HFFc6 (cell line): ENCODE measurements at regions not wholly inside any gene's neighbourhood (a gene's known extent, or its start where the extent isn't known, plus 50 kb on each side); places are given as distances from the start of the nearest gene placed in this dataset.
"Not testable (repeated sequence)": the region's sequence is repeated elsewhere in the genome, so short reads cannot be mapped to it uniquely, and the experiment has no call there.

Source experiments
- DNase-seq: peaks from one replicate; pipeline ENCODE4 v3.0.0-alpha.2; 2018
- H3K27ac Mint-ChIP-seq: 2 replicates; pipeline ENCODE4 v1.8.0; 2020; ENCODE audit warnings: mild to moderate bottlenecking, mixed read lengths
- H3K27me3 Mint-ChIP-seq: 2 replicates; pipeline ENCODE4 v1.8.0; 2021; ENCODE audit warnings: mild to moderate bottlenecking, moderate library complexity, mixed read lengths; ENCODE audit not compliant: insufficient read depth
- H3K36me3 Mint-ChIP-seq: 2 replicates; pipeline ENCODE4 v1.8.0; 2021; ENCODE audit warnings: low read depth, mixed read lengths
- H3K4me1 Mint-ChIP-seq: 2 replicates; pipeline ENCODE4 v1.8.0; 2020; ENCODE audit warnings: low read depth, mixed read lengths
- H3K4me3 Mint-ChIP-seq: 2 replicates; pipeline ENCODE4 v1.8.0; 2020; ENCODE audit warnings: mild to moderate bottlenecking, moderate library complexity, mixed read lengths
- H3K9me3 Mint-ChIP-seq: 2 replicates; pipeline ENCODE4 v1.8.0; 2020; ENCODE audit warnings: mild to moderate bottlenecking, mixed read lengths
- CTCF ChIP-seq: fragments of 200-600 bp; sonication (generic); IDR thresholded peaks from 2 replicates; pipeline ENCODE4 v1.5.0; 2021; ENCODE audit warnings: antibody characterized with exemption, mild to moderate bottlenecking

GRCh38 chr9:39791356-39791755, 435.9 kb downstream of the SPATA31A1 start:
- H3K27me3 Mint-ChIP-seq, H3K4me3 Mint-ChIP-seq, H3K36me3 Mint-ChIP-seq, H3K9me3 Mint-ChIP-seq, H3K4me1 Mint-ChIP-seq, H3K27ac Mint-ChIP-seq, DNase-seq: not testable (repeated sequence)
- peak; percentile 42 for TF ChIP-seq CTCF

- H3K27me3 Mint-ChIP-seq, H3K9me3 Mint-ChIP-seq, H3K36me3 Mint-ChIP-seq, H3K27ac Mint-ChIP-seq, DNase-seq, H3K4me3 Mint-ChIP-seq, H3K4me1 Mint-ChIP-seq: not testable (repeated sequence)
These were observed 442.5 kb downstream of the SPATA31A1 start for GRCh38 chr9:39797935-39798334.

- H3K27ac Mint-ChIP-seq, H3K4me1 Mint-ChIP-seq: not testable (repeated sequence)
These were observed 443.8 kb downstream of the SPATA31A1 start for GRCh38 chr9:39799252-39799651.

GRCh38 chr9:39802561-39802960, 447.1 kb downstream of the SPATA31A1 start:
- H3K4me3 Mint-ChIP-seq, DNase-seq, H3K36me3 Mint-ChIP-seq, H3K27me3 Mint-ChIP-seq, H3K27ac Mint-ChIP-seq, H3K4me1 Mint-ChIP-seq, H3K9me3 Mint-ChIP-seq: not testable (repeated sequence)

More at GRCh38 chr9:39799252-39799651, 443.8 kb downstream of the SPATA31A1 start:
- not testable (repeated sequence) for H3K27me3 Mint-ChIP-seq, H3K4me3 Mint-ChIP-seq, H3K36me3 Mint-ChIP-seq, H3K9me3 Mint-ChIP-seq, DNase-seq

- H3K27ac Mint-ChIP-seq, result peak overlapping the region; percentile 93
- not testable (repeated sequence) for H3K36me3 Mint-ChIP-seq, H3K27me3 Mint-ChIP-seq, H3K9me3 Mint-ChIP-seq, H3K4me1 Mint-ChIP-seq
- peak; percentile 33 for DNase-seq
- H3K4me3 Mint-ChIP-seq, result peak overlapping the region; percentile 91
These were observed 454.1 kb downstream of the SPATA31A1 start for GRCh38 chr9:39809401-39810226.

GRCh38 chr9:39810401-39810800, 454.9 kb downstream of the SPATA31A1 start:
- H3K27me3 Mint-ChIP-seq, H3K36me3 Mint-ChIP-seq, H3K27ac Mint-ChIP-seq, H3K4me3 Mint-ChIP-seq, DNase-seq, H3K4me1 Mint-ChIP-seq, H3K9me3 Mint-ChIP-seq: not testable (repeated sequence)

GRCh38 chr9:39811615-39812014, 456.1 kb downstream of the SPATA31A1 start:
- not testable (repeated sequence) for H3K4me3 Mint-ChIP-seq, H3K27me3 Mint-ChIP-seq, DNase-seq, H3K9me3 Mint-ChIP-seq, H3K36me3 Mint-ChIP-seq, H3K27ac Mint-ChIP-seq, H3K4me1 Mint-ChIP-seq

GRCh38 chr9:39828457-39828856, 473.0 kb downstream of the SPATA31A1 start:
- DNase-seq, H3K4me3 Mint-ChIP-seq, H3K27ac Mint-ChIP-seq, H3K4me1 Mint-ChIP-seq, H3K9me3 Mint-ChIP-seq, H3K36me3 Mint-ChIP-seq, H3K27me3 Mint-ChIP-seq: not testable (repeated sequence)
